GM18499 (cell line): ENCODE measurements at regions not wholly inside any gene's neighbourhood (a gene's known extent, or its start where the extent isn't known, plus 50 kb on each side); places are given as distances from the start of the nearest gene placed in this dataset.
"Not testable (repeated sequence)": the region's sequence is repeated elsewhere in the genome, so short reads cannot be mapped to it uniquely, and the experiment has no call there.

Experiments used
- ATAC-seq: cut with Tn5 transposase; IDR thresholded peaks from one replicate; pipeline ENCODE4 v1.9.1; 2021; ENCODE audit warnings: moderate number of reproducible peaks; ENCODE audit not compliant: insufficient read depth, unreplicated experiment

GRCh38 chr1:116847688-116848531, 61.8 kb upstream of the PTGFRN start:
- no peak for ATAC-seq

DNA sequence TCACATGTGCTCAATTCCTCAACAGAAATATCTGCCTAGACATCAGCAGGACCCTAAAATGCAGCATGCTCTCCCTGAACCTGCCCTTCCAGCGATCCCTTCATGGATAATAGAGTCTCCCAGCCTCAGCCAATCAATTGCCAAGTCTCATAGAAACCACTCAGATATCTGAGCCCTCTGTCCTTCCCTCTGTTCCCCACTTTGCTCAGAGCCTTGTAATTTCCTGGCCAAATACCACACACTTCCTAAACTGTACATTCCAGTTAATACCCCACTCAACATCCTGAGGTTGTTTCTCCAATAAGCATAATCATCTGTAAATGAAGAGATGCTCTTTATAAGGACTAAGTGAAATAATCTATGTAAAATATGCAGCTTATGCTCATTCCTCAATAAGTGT, 59.3 kb upstream of the PTGFRN start:
- no peak for ATAC-seq

GRCh38 chr1:116851189-116851588, 58.5 kb upstream of the PTGFRN start:
- not testable (repeated sequence) for ATAC-seq

GRCh38 chr1:116851846-116852245, 57.9 kb upstream of the PTGFRN start:
- no peak for ATAC-seq

GRCh38 chr1:116852367-116852766, 57.3 kb upstream of the PTGFRN start:
- ATAC-seq: no peak

DNA sequence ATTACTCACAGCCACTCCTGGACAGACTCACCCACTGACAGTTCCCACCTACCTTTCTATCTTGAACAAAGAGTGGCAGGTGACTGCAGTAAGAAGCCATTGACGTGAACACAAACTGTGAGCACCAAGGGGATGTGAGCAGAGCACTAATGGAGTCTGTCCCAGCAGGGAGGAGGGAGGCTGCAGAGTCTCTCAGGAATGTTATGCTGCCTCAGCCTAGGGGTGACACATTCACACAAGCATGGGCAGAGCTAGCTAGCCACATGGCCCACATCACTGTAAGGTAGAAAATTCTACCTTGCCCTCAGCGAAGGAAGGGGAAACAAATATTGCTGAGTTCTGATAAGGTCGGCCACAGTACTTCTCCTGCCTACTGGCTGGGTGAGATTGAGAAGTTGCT, 56.8 kb upstream of the PTGFRN start:
- ATAC-seq: no peak

GRCh38 chr1:116853680-116854402, 55.9 kb upstream of the PTGFRN start:
- ATAC-seq: no peak

- ATAC-seq: no peak
Observed at GRCh38 chr1:116854403-116854690, 55.4 kb upstream of the PTGFRN start.

DNA sequence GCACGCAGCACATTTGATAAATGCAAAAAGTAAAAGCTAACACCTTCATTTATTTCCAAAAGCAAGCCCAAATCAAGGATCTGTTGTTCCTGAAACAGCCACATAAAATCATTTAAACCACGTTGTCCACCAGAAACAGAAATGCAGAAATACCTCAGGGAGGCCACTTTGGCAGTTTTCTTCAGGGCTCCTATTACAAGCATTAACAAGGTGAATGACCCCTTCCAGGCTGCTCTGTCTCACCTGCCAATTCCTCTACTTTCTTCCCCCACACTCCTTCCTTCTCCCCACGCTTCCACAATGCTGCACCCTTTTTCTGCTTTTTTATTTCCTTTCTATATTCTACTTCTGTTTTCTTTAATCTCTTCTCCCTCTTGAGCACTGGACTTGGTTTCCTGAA, 55.0 kb upstream of the PTGFRN start:
- ATAC-seq: no peak

- ATAC-seq: no peak
Observed at GRCh38 chr1:116855191-116855619, 54.5 kb upstream of the PTGFRN start.

DNA sequence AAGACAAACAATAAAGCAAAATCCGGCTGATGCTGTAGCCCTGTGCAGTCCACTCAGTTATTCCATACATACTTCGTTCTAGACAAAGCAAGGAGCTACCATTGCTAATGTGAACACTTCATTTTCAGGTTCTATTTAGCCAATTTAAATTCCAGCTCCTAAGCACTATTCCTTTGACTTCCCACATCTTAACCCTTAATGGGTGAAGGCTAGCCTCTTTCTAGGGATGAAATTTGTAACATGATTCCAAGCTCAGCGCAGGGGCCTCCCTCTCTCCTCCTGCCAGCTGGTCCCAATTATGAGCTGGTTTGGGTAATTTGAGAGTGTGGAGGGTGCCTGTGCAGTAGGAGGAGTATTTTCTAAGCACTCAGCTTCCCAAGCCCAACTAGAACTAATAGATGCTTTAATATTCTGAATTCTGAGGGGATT, 53.9 kb upstream of the PTGFRN start:
- no peak for ATAC-seq

DNA sequence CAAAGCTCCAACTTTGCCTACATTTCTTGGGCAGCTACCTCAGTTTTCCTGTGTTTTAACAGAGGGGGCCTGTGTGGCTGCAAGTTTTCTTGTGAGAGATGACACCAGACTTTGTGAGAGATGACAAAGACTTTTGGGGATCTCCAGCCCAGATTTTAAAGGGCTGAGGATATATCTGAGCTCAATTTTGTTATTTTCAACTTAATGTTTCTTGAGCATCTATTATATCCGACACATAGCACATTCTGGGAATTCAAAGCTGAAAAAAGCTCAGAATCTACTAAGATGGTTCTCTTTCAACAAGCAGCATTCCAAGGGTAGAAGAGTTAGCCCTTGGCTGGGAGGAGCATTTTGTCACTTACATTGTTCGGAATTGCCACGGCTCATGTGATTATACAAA, 53.4 kb upstream of the PTGFRN start:
- ATAC-seq: no peak

GRCh38 chr1:116857092-116857491, 52.6 kb upstream of the PTGFRN start:
- ATAC-seq: no peak
